Heart right ventricle (tissue), 16 donors: ENCODE measurements at regions not wholly inside any gene's neighbourhood (a gene's known extent, or its start where the extent isn't known, plus 50 kb on each side); places are given as distances from the start of the nearest gene placed in this dataset.

ENCODE experiments used
- ATAC-seq, 8 donors: fragments of 200-7000 bp; cut with Tn5 transposase; one replicate each; pipeline ENCODE4 v1.9.1; 2020; ENCODE audit warnings: mild to moderate bottlenecking in 8 of 8, moderate library complexity in 8 of 8, moderate number of reproducible peaks in 1 of 8
- DNase-seq, 2 donors: peaks; one replicate each; pipeline ENCODE4 v3.0.0-alpha.2; 2020
- H3K27ac ChIP-seq, 10 donors: fragments of 200-600 bp; sonication (generic) in 2 of 10; one replicate each; pipeline versions ENCODE4 v1.5.0 to v1.8.0; 2020 to 2022; ENCODE audit warnings: mild to moderate bottlenecking in 3 of 10
- H3K27me3 ChIP-seq, 7 donors: fragments of 200-600 bp; one replicate each; pipeline ENCODE4 v1.8.0; 2021 to 2022; ENCODE audit warnings: mild to moderate bottlenecking in 2 of 7
- H3K36me3 ChIP-seq, 9 donors: fragments of 200-600 bp; sonication (generic) in 1 of 9; one replicate each; pipeline versions ENCODE4 v1.5.0 to v1.8.0; 2020 to 2022; ENCODE audit warnings: mild to moderate bottlenecking in 2 of 9
- H3K4me1 ChIP-seq, 9 donors: fragments of 200-600 bp; sonication (generic) in 1 of 9; one replicate each; pipeline versions ENCODE4 v1.5.0 to v1.8.0; 2020 to 2022; ENCODE audit warnings: mild to moderate bottlenecking in 4 of 9
- H3K4me3 ChIP-seq, 10 donors: fragments of 200-600 bp; sonication (generic) in 2 of 10; one replicate each; pipeline versions ENCODE4 v1.5.0 to v1.8.0; 2020 to 2022; ENCODE audit warnings: mild to moderate bottlenecking in 7 of 10, moderate library complexity in 2 of 10
- H3K9me3 ChIP-seq, 11 donors: fragments of 200-600 bp in 10 of 11; sonication (generic) in 2 of 11; one replicate each; pipeline versions ENCODE4 v1.5.0 to v1.8.0; 2013 to 2022; ENCODE audit warnings: mild to moderate bottlenecking in 2 of 11, control low read depth in 1 of 11, moderate library complexity in 1 of 11
- CTCF ChIP-seq, 9 donors: fragments of 200-600 bp; sonication (generic) in 2 of 9; IDR thresholded peaks; one replicate each; pipeline versions ENCODE4 v1.5.0 to v1.8.0; 2021 to 2022; ENCODE audit warnings: antibody characterized with exemption in 9 of 9, mild to moderate bottlenecking in 5 of 9, moderate library complexity in 1 of 9
- WGBS, 2 donors: extraction: QIAGEN DNeasy Blood & Tissue Kit; methylation state at CpG; one replicate each; pipeline ENCODE4 v1.1.7; 2013; ENCODE audit warnings: inconsistent platforms in 1 of 2; 5-methylcytosine and 5-hydroxymethylcytosine counted together
- intact Hi-C, 10 donors: fragments of 100-400 bp; cut with DNase I; formaldehyde crosslinking; loops; one replicate each; pipeline versions ENCODE4 v1.11.1 to v1.14.2; 2022
- donor health status: Arrhythmogenic right ventricular cardiomyopathy.
- donor health status: ischemic (EF 13 %, LVEDD 7.1; RV severe dilation, severe dysfunction).
- donor health status: healthy with polysubstance abuse.
- donor health status: DM: no; HTN: yes; CAD: no.
- donor health status: DM: no; HTN: no; CAD: no.
- donor health status: ischemic (EF 25% LVEDD 6.9; RV normal size, moderate dysfunction).
- donor health status: ischemic (EF 25% LVEDD 5.7; RV mildly dilated, moderate dysfunction).
- donor health status: healthy.
- donor health status: DM: yes; HTN: yes; CAD: no.
- donor health status: Ischemic cardiomyopathy.
- donor health status: ischemic (EF 35%, LVEDD 5.7; RV mildly dilated, moderate dysfunction).
- donor health status: nonischemic (EF 11% LVEDD 7.7; RV severe dilation, severe dysfunction).
- donor health status: DM: yes; HTN: yes; CAD: no.
- donor health status: PGD.
- donor health status: ischemic (EF 29% LVEDD 5.4; RV normal size, mild dysfunction).
- donor health status: nonischemic (EF 23%, LVEDD 6.1; RV moderate dilation, normal function).

GRCh38 chr1:224486801-224487583 lies 52.4 kb upstream of the WDR26 start:
- DNase-seq (no peak), ATAC-seq (no peak)
- WGBS, 2 donors: 76 to 80% methylated on average over 6 of the region's 6 CpGs
- no peak overlapping the region for H3K4me3 ChIP-seq
- no peaks in the 10 kb centered on the region for H3K36me3 ChIP-seq
- intact Hi-C loops: no loop called here
- no peaks in the 10 kb centered on the region for H3K9me3 ChIP-seq
- no peaks in the 10 kb centered on the region for H3K27me3 ChIP-seq
- no peak for TF ChIP-seq CTCF (IDR thresholded peaks at IDR 0.05)
- H3K4me1 ChIP-seq: no peaks in the 10 kb centered on the region
- no peak overlapping the region for H3K27ac ChIP-seq

DNA sequence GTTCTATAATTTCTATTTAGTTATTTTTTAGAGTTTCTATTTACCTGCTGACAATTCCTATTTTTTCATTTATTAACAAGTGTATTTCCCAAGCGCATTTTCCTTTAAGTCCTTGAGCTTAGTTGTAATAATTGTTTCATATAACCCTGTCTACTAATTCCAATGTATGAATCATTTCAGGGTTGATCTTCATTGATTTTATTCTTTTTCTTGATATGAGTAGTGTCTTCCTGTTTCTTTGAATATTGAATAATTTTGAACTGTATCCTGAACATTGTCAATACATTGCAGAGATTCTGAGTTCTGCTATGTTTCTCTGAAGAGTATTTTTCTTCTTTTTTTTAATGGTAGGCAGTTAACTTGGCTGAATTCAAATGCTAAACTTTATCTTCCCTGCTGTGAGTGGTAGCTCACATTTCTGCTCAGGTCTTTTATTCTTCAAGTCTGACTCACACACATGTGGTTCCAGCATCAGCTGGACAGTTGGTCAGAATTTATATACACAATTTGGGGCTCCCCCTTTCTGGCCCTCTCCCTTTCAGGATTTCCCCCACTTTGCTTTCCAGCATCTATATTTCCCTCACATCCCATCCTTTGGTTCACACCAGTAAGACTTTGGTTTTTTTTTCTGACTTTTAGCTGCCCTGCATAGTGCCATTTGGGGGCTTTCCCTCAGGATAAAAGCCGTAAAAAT lies 54.4 kb upstream of the WDR26 start:
- TF ChIP-seq CTCF (IDR thresholded peaks at IDR 0.05): no peak
- Histone ChIP-seq H3K27me3 (no peaks in the 10 kb centered on the region), H3K36me3 (no peaks in the 10 kb centered on the region), H3K4me1 (no peaks in the 10 kb centered on the region), H3K27ac (no peak overlapping the region), H3K9me3 (no peaks in the 10 kb centered on the region), H3K4me3 (no peak overlapping the region)
- intact Hi-C loops: no loop called here
- ATAC-seq: no peak
- DNase-seq: no peak
- WGBS, 2 donors: 93 to 94% methylated on average over 2 of the region's 2 CpGs

DNA sequence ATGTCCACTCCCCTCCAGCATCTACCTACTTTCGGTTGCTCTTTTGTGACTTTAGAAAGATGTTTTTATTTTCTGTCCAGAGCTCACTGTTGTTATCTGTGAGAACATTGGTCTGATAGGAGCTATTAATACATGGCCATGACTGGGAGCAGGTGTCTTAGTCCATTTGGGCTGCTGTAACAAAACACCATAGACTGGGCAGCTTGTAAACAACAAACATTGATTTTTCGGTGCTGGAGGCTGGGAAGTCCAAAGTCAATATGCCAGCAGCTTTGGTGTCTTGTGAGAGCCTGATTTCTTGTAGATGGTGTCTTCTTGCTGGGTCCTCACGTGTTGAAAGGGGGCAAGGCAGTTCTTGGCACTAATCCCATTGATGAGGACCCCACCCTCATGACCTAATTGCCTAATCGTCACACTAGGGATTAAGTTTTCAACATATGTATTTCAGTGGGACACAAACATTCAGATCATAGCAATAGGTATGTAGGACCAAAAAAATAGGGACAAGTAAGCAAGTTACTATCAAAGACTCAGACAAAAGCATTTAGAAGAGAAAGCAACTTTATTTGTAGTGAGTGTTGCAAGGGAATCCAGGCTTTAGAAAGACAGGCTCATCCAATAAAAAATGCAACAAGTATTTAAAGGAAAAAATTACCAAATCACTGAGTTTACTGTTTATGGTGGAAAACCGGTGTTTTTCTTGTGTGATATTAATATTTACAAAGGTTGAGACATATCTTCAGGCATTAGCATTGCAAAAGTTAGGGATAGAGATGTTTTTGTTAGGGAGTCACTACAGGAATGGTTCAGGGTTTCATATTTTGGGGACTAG lies 55.2 kb upstream of the WDR26 start:
- no peak for DNase-seq
- Histone ChIP-seq H3K9me3 (no peaks in the 10 kb centered on the region), H3K4me1 (no peaks in the 10 kb centered on the region), H3K27ac (no peak overlapping the region), H3K36me3 (no peaks in the 10 kb centered on the region), H3K4me3 (no peak overlapping the region), H3K27me3 (no peaks in the 10 kb centered on the region)
- WGBS, 2 donors: 74 to 82% methylated on average over 5 of the region's 5 CpGs
- intact Hi-C loops: no loop called here
- ATAC-seq: no peak
- no peak for TF ChIP-seq CTCF (IDR thresholded peaks at IDR 0.05)
